GM04503 (cell line): ENCODE measurements at regions not wholly inside any gene's neighbourhood (a gene's known extent, or its start where the extent isn't known, plus 50 kb on each side); places are given as distances from the start of the nearest gene placed in this dataset.
A peak's percentile ranks its signal among the peaks of the same experiment; 100 is the strongest.

Experiments
- DNase-seq: peaks from one replicate; pipeline ENCODE4 v3.0.0-alpha.2; 2012; ENCODE audit warnings: low read depth

DNA sequence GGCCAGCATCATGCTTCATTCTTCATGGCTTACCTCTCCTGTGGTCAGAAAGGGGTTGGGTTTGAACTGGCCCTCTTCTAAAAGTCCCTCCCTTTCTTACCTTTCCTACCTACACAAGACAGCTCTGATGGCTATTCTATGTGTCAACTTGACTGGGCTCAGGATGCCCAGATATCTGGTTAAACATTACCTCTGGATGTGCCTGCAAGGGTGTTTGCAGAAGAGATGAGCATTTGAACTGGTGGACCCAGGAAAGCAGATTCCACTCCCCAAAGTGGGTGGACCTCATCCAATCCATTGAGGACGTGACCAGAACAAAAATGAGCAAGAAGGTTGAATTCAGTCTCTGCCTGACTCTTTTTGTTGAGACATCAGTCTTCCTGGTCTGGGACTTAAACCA, 79.0 kb upstream of the TCF7L2 start:
- DNase-seq, result no peak

DNA sequence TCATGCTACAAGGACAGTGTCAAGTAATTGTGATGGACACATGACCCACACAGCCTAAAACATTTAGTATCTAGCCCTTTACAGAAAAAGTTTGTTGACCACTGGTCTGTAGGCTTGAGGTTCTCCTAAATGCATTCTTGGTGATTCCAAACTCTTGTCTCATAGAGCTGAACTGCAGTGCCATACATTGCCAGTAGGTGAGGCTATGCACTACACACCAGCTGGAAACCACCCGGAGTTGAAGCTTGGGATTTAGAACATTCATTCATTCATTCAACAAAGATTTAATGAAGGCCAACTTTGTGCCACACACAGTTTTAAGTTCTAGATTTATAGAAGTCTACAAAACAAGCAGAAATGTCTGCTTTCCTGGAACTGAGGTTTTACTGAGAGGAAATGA, 77.3 kb upstream of the TCF7L2 start:
- no peak for DNase-seq

DNA sequence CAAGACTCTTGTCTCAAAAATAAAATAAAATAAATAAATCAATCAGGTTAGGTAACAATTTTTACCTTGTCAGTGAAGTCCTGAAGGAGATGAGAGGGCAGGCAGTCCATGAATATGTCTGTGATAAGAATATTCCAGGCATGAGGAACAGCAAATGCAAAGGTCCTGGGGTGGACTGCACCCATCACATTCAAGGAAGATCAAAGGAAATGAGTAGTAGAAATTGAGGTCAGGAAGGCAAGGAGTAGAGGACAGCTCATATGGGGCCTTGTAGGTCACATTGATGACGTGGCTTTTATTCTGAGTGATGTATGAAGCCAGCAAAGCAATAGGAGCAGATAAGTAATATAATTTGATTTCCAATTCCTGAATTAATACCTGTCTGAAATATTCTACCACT, 76.5 kb upstream of the TCF7L2 start:
- DNase-seq, result no peak

DNA sequence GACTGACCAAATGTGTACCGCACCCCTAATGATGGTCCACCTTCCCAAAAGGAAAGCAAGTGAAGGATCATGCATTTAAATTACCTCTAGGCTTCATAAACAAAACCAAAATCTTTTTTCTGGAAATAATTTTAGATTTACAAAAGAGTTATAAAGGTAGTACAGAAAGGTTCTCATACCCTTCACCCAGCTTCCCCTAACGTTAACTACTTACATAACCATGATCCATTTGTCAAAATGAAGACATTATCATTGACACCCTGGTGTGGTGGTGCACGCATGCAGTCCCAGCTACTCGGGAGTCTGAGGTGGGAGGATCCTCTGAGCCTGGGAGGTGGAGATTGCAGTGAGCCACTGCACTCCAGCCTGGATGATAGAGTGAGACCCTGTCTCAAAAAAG, 75.1 kb upstream of the TCF7L2 start:
- DNase-seq, result no peak

DNA sequence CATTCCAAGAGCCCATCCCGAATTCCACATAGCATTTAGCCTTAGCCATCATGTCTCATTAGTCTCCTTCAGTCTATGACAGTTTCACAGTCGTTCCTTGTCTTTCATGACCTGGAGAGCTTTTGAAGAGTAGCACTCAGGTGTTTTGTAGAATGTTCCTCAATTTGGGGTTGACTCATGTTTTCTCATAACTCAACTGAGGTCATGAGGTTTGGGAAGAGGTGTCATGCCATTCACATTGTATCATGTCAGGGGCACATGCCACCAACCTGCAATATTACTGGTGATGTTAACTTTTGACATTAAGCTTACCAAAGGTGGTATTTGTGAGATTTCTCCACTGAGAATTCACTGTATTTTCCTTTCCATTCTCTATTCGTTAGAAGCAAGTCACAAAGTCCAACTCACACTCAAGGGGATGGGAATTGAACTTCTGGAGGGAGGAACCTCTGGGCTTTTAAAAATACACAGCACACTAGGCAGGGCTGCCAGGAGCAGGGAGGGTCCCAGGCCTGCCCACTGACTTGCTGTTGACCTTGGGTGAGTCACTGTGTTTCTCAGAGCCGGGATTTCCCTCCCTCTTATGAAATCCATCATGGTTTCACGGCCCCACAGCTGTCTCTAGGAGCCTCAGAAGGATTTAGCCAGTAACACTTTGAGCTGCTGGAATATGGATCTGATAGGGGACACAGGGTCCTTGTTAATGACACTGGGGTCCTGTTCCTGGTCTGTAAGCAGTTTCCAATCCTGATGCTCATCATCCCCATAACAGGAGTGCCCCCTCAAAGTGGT, 74.4 kb upstream of the TCF7L2 start:
- peak; percentile 17 for DNase-seq

DNA sequence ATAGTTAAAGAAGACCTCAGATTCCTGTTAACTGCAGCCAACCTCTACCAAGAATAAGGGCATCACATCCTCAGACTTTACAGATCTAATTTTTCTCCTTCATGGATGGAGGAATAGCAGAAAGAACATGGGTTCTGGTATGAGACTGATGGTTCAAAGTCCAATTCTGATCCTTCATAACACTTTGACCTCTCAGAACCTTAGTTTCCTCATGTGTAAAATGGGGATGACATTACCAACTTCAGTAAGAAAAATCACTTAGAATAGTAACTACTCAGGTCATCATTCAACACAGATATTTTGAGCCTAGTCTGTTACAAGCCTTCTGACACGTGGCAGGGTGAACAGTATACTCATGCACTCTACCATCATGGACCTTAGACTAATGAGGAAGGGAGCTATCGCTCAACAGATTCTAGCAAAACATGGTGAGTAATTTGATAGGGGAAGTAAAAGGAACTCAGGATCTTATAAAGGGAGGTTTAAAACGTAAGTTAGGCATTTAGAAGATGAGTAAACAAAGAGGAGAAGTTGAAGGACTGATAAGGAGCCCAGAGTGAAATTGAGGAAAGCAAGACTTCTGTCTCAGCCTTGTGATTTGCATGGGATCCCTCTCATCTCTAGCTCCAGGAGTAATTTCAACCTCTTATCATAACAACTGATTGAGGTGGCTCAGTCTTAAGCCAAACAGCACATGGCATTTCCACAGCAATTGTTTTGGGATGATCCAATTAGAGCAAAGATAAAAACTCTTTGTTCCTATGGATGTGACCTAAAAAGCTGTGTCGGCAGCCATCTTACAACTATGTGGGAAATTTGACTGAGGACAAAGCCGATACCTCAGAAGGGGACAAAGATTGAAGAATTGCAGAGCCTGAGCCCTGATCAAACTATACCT, 69.2 kb upstream of the TCF7L2 start:
- DNase-seq, result no peak

DNA sequence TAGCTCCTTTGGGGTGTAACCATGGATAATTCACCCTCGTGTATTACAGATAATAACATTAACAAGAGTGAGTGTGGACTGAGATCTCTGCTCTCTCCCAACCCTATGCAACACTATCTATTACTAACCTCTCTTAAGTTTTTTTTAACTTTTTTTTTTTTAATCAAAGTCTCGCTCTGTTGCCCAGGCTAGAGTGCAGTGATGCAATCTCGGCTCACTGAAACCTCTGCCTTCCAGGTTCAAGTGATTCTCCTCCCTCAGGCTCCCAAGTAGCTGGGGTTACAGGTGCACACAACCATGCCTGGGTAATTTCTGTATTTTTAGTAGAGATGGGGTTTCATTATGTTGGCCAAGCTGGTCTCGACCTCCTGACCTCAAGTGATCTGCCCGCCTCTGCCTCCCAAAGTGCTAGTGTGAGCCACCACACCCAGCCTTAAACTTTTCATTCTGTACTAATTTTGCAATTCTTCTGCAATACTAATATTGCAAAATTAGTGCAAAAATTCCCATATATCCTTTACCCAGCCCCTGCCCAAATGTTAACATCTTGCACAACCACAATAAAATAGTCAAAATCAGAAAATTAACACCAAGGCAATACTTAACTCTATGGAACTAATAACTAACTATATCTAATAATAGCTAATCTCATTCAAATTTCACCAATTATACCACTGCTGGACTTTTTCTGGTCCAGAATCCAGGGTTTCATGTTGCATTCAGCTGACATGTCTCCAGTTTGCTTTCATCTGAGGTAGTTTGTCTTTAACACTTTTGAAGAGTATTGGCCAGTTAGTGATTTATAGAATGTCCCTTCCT, 66.5 kb upstream of the TCF7L2 start:
- no peak for DNase-seq

DNA sequence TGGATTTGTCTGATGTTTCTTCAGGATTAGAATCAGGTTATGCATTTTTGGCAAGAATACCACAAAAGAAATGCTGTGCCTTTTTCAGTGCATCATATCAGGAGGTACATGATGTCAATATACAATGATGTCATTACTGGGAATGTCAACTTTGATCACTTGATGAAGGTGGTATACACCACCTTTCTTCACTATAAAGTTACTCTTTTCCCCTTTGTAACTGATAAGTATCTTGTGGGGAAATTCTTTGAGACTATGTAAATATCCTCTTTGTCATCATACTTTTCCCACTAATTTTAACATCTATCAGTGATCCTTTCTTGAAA, 65.9 kb upstream of the TCF7L2 start:
- no peak for DNase-seq

DNA sequence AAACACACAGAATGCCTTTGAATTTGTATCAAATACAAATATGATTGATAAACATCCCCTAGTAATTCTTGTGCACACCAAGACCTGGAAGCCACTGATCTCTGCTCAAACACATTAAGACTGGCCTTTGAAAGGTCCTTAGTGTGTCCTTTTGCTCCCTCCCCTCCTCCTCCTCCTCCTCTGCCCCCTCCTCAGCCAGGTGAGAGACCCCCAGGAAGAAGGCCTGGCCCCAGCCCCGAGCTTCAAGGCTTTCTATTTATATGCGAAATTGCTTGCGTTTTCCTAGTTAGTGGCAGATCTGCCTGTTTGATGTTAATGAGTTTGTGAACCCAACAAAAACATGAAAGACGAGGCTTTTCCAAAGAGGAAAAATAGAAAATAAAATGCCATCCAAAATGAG, 63.6 kb upstream of the TCF7L2 start:
- no peak for DNase-seq

DNA sequence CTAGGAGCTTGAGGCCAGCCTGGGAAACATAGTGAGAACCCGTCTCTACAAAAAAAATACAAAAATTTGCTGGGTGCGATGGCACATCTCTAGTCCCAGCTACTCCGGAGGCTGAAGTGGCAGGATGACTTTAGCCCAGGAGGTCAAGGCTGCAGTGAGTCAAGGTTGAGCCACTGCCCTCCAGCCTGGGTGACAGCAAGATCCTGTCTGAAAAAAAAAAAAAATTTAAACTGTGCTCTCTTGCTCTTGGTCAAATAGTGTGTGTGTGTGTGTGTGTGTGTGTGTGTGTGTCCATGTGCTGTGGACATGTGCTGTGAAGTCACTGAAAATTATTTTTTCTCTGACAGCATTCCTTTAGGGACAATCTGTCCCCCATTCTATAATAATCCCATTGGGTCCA, 62.1 kb upstream of the TCF7L2 start:
- DNase-seq, result no peak

DNA sequence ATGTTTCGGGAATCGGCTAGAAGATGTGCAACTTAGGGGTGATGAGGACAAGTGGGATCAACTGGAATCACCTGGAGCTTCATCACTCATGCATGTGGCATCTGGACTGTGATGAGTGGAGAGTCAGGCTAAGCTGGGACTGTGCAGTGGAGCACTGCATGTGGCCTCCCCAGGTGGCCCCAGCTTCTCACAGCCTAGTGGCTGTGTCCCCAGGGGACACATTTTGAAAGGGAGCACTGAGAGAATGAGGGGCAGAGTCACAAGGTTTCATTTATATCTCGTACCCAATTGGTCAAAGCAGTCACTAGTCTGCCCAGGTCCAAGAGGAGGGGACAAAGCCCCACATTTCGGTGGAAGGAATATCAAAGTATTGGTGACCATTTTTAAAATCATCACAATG, 54.8 kb upstream of the TCF7L2 start:
- DNase-seq, result no peak

DNA sequence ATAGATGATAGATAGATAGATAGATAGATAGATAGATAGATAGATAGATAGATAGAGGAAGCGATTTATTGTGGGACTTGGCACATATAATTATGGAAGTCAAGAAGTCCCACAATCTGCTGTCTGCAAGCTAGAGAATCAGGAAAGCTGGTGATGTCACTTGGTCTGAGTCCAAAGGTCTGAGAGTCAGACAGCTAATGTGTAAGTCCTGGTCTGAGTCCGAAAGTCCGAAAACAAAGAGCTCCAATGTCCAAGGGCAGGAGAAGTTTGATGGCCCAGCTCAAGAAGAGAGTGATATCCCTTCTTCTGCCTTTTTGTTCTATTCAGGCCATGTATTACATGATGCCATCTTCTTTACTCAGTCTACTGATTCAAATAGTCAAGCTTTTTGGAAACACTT, 53.8 kb upstream of the TCF7L2 start:
- no peak for DNase-seq

DNA sequence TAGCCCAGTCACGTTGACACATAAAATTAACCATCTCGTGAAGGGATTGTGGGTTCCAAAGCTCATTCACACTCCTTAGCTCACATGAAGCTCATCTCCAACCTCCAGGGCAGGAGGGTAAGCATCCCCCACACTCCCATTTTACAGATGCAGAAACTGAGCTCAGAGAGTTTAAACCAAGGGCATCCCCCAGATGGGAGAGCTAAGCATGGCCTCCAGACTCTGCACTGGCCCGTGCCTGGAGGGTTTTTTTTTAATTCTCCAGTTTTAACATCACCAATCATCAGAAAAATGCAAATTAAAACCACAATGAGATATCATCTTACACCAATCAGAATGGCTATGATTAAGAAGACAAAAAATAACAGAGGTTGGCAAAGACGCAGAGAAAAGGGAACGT, 53.3 kb upstream of the TCF7L2 start:
- DNase-seq, result no peak

DNA sequence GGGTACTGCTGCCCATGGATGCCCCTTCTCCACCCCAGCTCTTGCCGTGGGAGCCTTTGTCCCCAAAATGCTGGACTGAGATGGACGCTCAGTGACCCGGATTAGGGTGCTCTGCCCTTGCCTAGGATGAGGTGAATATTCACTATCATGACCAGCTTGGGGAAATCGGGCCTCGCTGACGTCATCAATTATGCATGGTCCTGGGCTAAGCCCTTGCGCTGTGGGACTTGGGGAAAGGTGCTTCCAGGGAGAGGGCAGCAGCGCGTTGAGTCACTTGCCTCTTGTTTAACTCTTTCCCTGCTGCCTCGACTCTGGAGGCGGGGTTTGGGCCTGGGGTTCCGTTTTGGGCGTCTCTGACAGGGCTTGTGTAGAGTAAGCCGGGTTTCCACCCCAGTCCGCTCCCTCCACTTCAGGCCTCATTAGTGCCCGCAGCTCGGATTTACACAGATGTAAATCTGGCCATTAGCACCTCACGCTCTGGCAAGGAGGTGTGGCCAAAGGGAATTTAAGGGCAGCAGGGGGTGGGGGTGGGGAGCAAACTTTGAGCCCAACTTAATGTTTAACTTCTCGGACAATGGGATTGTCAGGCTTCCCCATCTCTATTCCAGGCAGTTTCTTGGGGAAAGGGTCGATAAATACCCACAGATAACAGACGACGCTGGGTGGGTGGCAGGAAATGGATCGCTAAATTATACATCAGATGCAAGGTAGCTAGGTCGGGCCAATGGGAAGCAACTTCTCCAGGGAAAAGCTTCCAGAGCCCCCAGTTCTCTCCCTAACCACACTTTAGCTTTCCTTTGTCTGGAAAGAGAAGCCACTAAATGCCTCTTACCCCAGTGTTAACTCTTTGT, 51.3 kb upstream of the TCF7L2 start:
- no peak for DNase-seq

DNA sequence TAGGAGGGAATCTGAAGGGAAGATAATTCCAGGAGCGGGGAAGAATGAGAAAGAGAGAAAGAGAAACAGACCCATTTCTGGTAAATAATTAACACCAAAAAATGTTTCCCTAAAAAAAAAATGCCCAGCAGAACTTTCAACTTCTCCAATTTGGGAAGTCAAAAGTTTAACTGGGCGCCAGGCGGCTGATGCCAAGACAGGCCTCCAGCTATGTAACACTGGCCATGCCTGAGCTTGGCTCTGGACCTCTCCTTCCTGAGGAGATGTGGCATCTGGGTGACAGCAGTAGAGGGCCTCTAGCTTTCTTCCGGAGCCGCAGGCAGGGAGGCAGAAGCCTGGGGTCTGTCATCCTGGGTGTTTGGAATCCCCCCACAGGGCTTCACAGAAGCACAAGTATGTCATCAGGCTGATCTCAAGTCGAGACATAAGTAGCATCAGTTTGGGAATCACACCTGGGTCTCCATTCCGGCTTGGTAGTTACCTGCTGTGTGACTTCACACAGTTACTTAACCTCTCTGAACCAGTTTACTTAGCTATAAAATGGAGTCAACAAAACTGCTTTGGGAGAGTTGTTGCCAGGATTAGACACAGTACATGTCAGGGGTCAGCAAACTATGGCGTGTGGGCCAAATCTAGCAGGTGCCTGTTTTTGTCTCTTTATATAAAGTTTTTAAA, 50.5 kb upstream of the TCF7L2 start:
- DNase-seq, result no peak
